SIG-M5 treated with dmso at 0.1 percent for 504 hours (cell line): ENCODE measurements at regions not wholly inside any gene's neighbourhood (a gene's known extent, or its start where the extent isn't known, plus 50 kb on each side); places are given as distances from the start of the nearest gene placed in this dataset.
"Not testable (repeated sequence)": the region's sequence is repeated elsewhere in the genome, so short reads cannot be mapped to it uniquely, and the experiment has no call there.

Experiments used
- DNase-seq: peaks from one replicate; lab custom pipeline; 2025; ENCODE audit not compliant: unreplicated experiment; lab: John Stamatoyannopoulos, UW

GRCh38 chr3:156044634-156044975 is 75.8 kb upstream of the KCNAB1 start:
- no peak for DNase-seq

GRCh38 chr3:156048483-156048882 is 71.9 kb upstream of the KCNAB1 start:
- DNase-seq, result not testable (repeated sequence)

- no peak for DNase-seq
Measured at GRCh38 chr3:156050918-156051317, 69.5 kb upstream of the KCNAB1 start.

- no peak for DNase-seq
Measured at GRCh38 chr3:156051651-156052050, 68.7 kb upstream of the KCNAB1 start.

GRCh38 chr3:156052115-156052514 is 68.3 kb upstream of the KCNAB1 start:
- no peak for DNase-seq

- DNase-seq, result no peak
Measured at GRCh38 chr3:156059950-156060501, 60.4 kb upstream of the KCNAB1 start.

- DNase-seq, result not testable (repeated sequence)
Measured at GRCh38 chr3:156068151-156068550, 52.2 kb upstream of the KCNAB1 start.

- DNase-seq, result no peak
Measured at GRCh38 chr3:156070028-156070427, 50.4 kb upstream of the KCNAB1 start.
